HepG2 (cell line): ENCODE measurements at regions not wholly inside any gene's neighbourhood (a gene's known extent, or its start where the extent isn't known, plus 50 kb on each side); places are given as distances from the start of the nearest gene placed in this dataset.

Experiments
- ATAC-seq: fragments of 200-7000 bp; cut with Tn5 transposase; 3 replicates; pipeline ENCODE4 v1.9.1; 2020; ENCODE audit warnings: mild to moderate bottlenecking, moderate library complexity
- BruUV-seq: library from RNA; stranded (reverse); fragments of 400-500 nt; replicated peaks from 2 replicates; lab custom pipeline; 2021; lab: Mats Ljungman, UMichigan
- CTCF ChIA-PET: fragments of 300-600 bp; formaldehyde crosslinking; extraction: SDS; loops from one replicate; lab custom pipeline; 2021; ENCODE audit warnings: low total read pairs, inconsistent platforms, low intra/inter-chr PET ratio; lab: Yijun Ruan, JAX
- POLR2A ChIA-PET: fragments of 350-600 bp; sonication (Branson Sonifier 250); formaldehyde crosslinking; loops from one replicate; lab custom pipeline; 2020; ENCODE audit warnings: antibody characterized with exemption, inconsistent platforms; lab: Yijun Ruan, JAX
- DNase-seq: peaks from one replicate; pipeline ENCODE4 v3.0.0-alpha.2; 2015; ENCODE audit warnings: low spot score
- FAIRE-seq: peaks from 3 replicates; lab custom pipeline; 2011; peaks lifted over from hg19 to GRCh38; lab: Jason Lieb, UNC
- H2AFZ ChIP-seq: one replicate; pipeline ENCODE4 v1.6.1; 2011; ENCODE audit warnings: low read length, inconsistent platforms
- H3K27ac ChIP-seq: fragments of 300-600 bp; 3 replicates; pipeline ENCODE4 v1.8.0; 2011; ENCODE audit warnings: mixed run types, mild to moderate bottlenecking, mixed read lengths, low read length, inconsistent platforms; ENCODE audit not compliant: insufficient read depth; ENCODE audit errors: extremely low read length
- H3K27me3 ChIP-seq, 2 experiments: fragments of 200-600 bp in 1 of 2; 2 replicates in 1 of 2; 3 replicates in 1 of 2; pipeline versions ENCODE4 v1.6.0 to v1.8.0; 2011; ENCODE audit warnings: low read length in 2 of 2, mild to moderate bottlenecking in 2 of 2, moderate library complexity in 2 of 2, inconsistent platforms in 1 of 2; ENCODE audit not compliant: insufficient read depth in 2 of 2, control insufficient read depth in 1 of 2
- H3K36me3 ChIP-seq, 2 experiments: fragments of 200-600 bp in 1 of 2; replicated peaks in 1 of 2; 2 replicates in 1 of 2; 3 replicates in 1 of 2; pipeline versions ENCODE4 v1.5.1 to v1.8.0; 2011; ENCODE audit warnings: low read length in 2 of 2, inconsistent platforms in 1 of 2; ENCODE audit not compliant: insufficient read depth in 2 of 2, control insufficient read depth in 1 of 2
- H3K4me1 ChIP-seq: 2 replicates; pipeline ENCODE4 v1.5.1; 2012; ENCODE audit warnings: low read length, inconsistent platforms; ENCODE audit not compliant: insufficient read depth
- H3K4me2 ChIP-seq: 2 replicates; pipeline ENCODE4 v1.6.0; 2011; ENCODE audit warnings: low read depth, low read length, inconsistent platforms
- H3K4me3 ChIP-seq, 3 experiments: fragments of 200-600 bp in 1 of 3; sonication (generic), shearing (Covaris generic) in 1 of 3; replicated peaks in 1 of 3; 2 replicates each; pipeline ENCODE4 v1.5.1; 2011 to 2016; ENCODE audit warnings: low read length in 3 of 3, inconsistent platforms in 2 of 3, low read depth in 2 of 3, mild to moderate bottlenecking in 2 of 3, control low read depth in 1 of 3, mixed read lengths in 1 of 3; ENCODE audit not compliant: insufficient read depth in 1 of 3
- H3K79me2 ChIP-seq: one replicate; pipeline ENCODE4 v1.6.1; 2011; ENCODE audit warnings: low read length, inconsistent platforms; ENCODE audit not compliant: insufficient read depth
- H3K9ac ChIP-seq: 2 replicates; pipeline ENCODE4 v1.6.0; 2011; ENCODE audit warnings: mild to moderate bottlenecking, low read depth, low read length, inconsistent platforms; ENCODE audit not compliant: insufficient read depth
- H3K9me3 ChIP-seq: 2 replicates; pipeline ENCODE4 v1.5.1; 2012; ENCODE audit warnings: mild to moderate bottlenecking, low read length
- H4K20me1 ChIP-seq: 2 replicates; pipeline ENCODE4 v1.6.0; 2011; ENCODE audit warnings: inconsistent platforms, mild to moderate bottlenecking, low read length, moderate library complexity; ENCODE audit not compliant: insufficient read depth
- ZMAT3 ChIP-seq: sonication (generic); formaldehyde crosslinking; conservative IDR thresholded peaks from 2 replicates; pipeline ENCODE4 v1.7.0; 2021; ENCODE audit warnings: missing genetic modification reagents
- WGBS: methylation state at CpG from one replicate; pipeline ENCODE4 v1.1.6; 2017; ENCODE audit warnings: low lambda C conversion rate; 5-methylcytosine and 5-hydroxymethylcytosine counted together
- in situ Hi-C: cut with HindIII; loops from 2 replicates; pipeline ENCODE4 v1.10.0; 2017; ENCODE audit warnings: low pct_unique_long_range_greater_than_20kb; ENCODE audit not compliant: extremely low pct_ligation_motif_present
- intact Hi-C: fragments of 100-400 bp; cut with micrococcal nuclease; formaldehyde crosslinking; loops from one replicate; pipeline ENCODE4 v1.10.0; 2022; ENCODE audit not compliant: unreplicated experiment
- TF ChIP-seq, protein P1 (sequence below): sonication (generic); formaldehyde crosslinking; conservative IDR thresholded peaks from 2 replicates; pipeline ENCODE4 v1.8.0; 2022; ENCODE audit warnings: mild to moderate bottlenecking, moderate library complexity, missing genetic modification reagents

DNA sequence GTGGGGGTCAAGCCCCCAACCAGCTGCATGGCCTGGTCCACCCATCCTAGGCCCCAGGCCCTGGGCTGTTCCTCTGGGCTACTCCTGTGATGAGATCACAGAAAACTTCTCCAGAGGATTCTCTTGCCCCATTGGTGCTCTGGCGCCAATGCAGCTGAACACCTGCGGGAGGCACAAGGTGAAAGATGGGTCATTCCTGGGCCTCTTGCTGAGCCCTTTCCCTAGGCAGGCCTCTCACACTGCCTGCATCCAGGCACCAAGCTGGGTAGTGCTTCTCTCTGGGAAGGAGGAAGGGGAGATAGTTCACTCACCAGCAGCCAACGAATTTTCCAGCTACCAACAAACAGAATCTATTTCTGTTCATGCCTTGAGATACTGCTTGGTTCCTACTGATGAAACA, 142.1 kb downstream of the PXDC1 start:
- no peak for ATAC-seq
- no peaks in the 10 kb centered on the region for H3K9me3 ChIP-seq
- TF ChIP-seq, protein P1, sequence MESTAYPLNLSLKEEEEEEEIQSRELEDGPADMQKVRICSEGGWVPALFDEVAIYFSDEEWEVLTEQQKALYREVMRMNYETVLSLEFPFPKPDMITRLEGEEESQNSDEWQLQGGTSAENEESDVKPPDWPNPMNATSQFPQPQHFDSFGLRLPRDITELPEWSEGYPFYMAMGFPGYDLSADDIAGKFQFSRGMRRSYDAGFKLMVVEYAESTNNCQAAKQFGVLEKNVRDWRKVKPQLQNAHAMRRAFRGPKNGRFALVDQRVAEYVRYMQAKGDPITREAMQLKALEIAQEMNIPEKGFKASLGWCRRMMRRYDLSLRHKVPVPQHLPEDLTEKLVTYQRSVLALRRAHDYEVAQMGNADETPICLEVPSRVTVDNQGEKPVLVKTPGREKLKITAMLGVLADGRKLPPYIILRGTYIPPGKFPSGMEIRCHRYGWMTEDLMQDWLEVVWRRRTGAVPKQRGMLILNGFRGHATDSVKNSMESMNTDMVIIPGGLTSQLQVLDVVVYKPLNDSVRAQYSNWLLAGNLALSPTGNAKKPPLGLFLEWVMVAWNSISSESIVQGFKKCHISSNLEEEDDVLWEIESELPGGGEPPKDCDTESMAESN (CRISPR knock-in tag): no peak
- ChIA-PET CTCF (no interaction called here), POLR2A (no interaction called here)
- H3K36me3 ChIP-seq: no peaks in the 10 kb centered on the region
- intact Hi-C loops: no loop called here
- no peak for DNase-seq
- no peak overlapping the region for H3K4me3 ChIP-seq
- H3K4me1 ChIP-seq: no peaks in the 10 kb centered on the region
- H3K9ac ChIP-seq: no peak overlapping the region
- BruUV-seq: no TSS peak
- no peaks in the 10 kb centered on the region for H4K20me1 ChIP-seq
- FAIRE-seq: no peak
- peaks cover 3 to 57% of the 10 kb centered on the region in 2 experiments; a peak in 4 of 5 replicates for H3K27me3 ChIP-seq
- H2AFZ ChIP-seq: no peak overlapping the region
- in situ Hi-C loops: no loop called here
- H3K4me2 ChIP-seq: no peak overlapping the region
- H3K27ac ChIP-seq: no peak overlapping the region
- 58% methylated on average over 3 of the region's 3 CpGs for WGBS
- no peaks in the 10 kb centered on the region for H3K79me2 ChIP-seq

DNA sequence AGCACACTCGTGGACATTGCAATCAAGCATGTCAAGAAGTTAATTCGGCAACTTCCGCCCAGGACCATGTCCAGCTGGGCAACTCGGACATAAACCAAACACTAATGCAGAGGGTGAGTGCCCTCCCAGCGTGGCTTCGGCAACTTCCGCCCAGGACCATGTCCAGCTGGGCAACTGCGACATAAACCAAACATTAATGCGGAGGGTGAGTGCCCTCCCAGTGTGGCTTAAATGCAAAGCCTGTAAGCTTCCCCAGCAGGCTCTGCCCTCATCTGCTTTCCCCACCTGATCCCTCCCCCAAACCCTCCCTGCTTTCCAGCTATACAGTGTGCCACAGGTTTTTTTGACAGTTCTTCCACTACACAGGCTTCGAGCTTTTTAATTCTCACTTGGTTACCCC, 143.4 kb downstream of the PXDC1 start:
- Histone ChIP-seq H3K4me2 (no peak overlapping the region), H4K20me1 (no peaks in the 10 kb centered on the region), H3K4me3 (no peak overlapping the region), H3K27ac (no peak overlapping the region), H3K9me3 (no peaks in the 10 kb centered on the region), H3K79me2 (no peaks in the 10 kb centered on the region), H2AFZ (no peak overlapping the region), H3K4me1 (no peaks in the 10 kb centered on the region), H3K9ac (no peak overlapping the region), H3K27me3 (peaks cover 3 to 55% of the 10 kb centered on the region in 2 experiments; a peak in 4 of 5 replicates), H3K36me3 (no peaks in the 10 kb centered on the region)
- whole genome bisulfite sequencing: 58% methylated on average over 8 of the region's 10 CpGs
- no peak for FAIRE-seq
- no peak for DNase-seq
- ChIA-PET CTCF (no interaction called here), POLR2A (no interaction called here)
- no TSS peak for BruUV-seq
- in situ Hi-C loops (no loop called here), intact Hi-C loops (no loop called here)
- ATAC-seq: no peak
- TF ChIP-seq ZMAT3 (CRISPR knock-in tag): no peak
